ENCODE measurements at regions not wholly inside any gene's neighbourhood (a gene's known extent, or its start where the extent isn't known, plus 50 kb on each side); places are given as distances from the start of the nearest gene placed in this dataset.
"Not testable (repeated sequence)": the region's sequence is repeated elsewhere in the genome, so short reads cannot be mapped to it uniquely, and the experiment has no call there.

GRCh38 chr10:118943253-118943652, 86.3 kb upstream of the NANOS1 start:
- no peak for DNase-seq (ENCODE audit: low read depth in 4 of 4, low spot score in 3 of 4)

GRCh38 chr10:118944959-118945633, 84.4 kb upstream of the NANOS1 start:
- no peak for DNase-seq (ENCODE audit: low read depth in 4 of 4, low spot score in 3 of 4)

- DNase-seq (ENCODE audit: low read depth in 4 of 4, low spot score in 3 of 4), result no peak
These were observed 80.7 kb upstream of the NANOS1 start for GRCh38 chr10:118948786-118949185.

GRCh38 chr10:118950190-118950680, 79.3 kb upstream of the NANOS1 start:
- no peak for DNase-seq (ENCODE audit: low read depth in 4 of 4, low spot score in 3 of 4)

GRCh38 chr10:118950997-118951637, 78.4 kb upstream of the NANOS1 start:
- DNase-seq (ENCODE audit: low read depth in 4 of 4, low spot score in 3 of 4), result no peak

GRCh38 chr10:118952493-118953295, 76.8 kb upstream of the NANOS1 start:
- DNase-seq (ENCODE audit: low read depth in 4 of 4, low spot score in 3 of 4), result no peak

GRCh38 chr10:118953598-118954393, 75.7 kb upstream of the NANOS1 start:
- DNase-seq (ENCODE audit: low read depth in 4 of 4, low spot score in 3 of 4), result no peak

GRCh38 chr10:118955531-118955930, 74.0 kb upstream of the NANOS1 start:
- no peak for DNase-seq (ENCODE audit: low read depth in 4 of 4, low spot score in 3 of 4)

GRCh38 chr10:118955951-118956801, 73.3 kb upstream of the NANOS1 start:
- DNase-seq (ENCODE audit: low read depth in 4 of 4, low spot score in 3 of 4), result no peak

GRCh38 chr10:118956802-118957442, 72.6 kb upstream of the NANOS1 start:
- no peak for DNase-seq (ENCODE audit: low read depth in 4 of 4, low spot score in 3 of 4)

GRCh38 chr10:118957443-118957825, 72.1 kb upstream of the NANOS1 start:
- DNase-seq (ENCODE audit: low read depth in 4 of 4, low spot score in 3 of 4), result no peak

- DNase-seq (ENCODE audit: low read depth in 4 of 4, low spot score in 3 of 4), result no peak
These were observed 71.5 kb upstream of the NANOS1 start for GRCh38 chr10:118957966-118958365.

- DNase-seq (ENCODE audit: low read depth in 4 of 4, low spot score in 3 of 4), result no peak
These were observed 71.0 kb upstream of the NANOS1 start for GRCh38 chr10:118958559-118958958.

GRCh38 chr10:118958984-118959925, 70.3 kb upstream of the NANOS1 start:
- no peak for DNase-seq (ENCODE audit: low read depth in 4 of 4, low spot score in 3 of 4)

GRCh38 chr10:118960157-118961090, 69.1 kb upstream of the NANOS1 start:
- no peak for DNase-seq (ENCODE audit: low read depth in 4 of 4, low spot score in 3 of 4)

GRCh38 chr10:118961436-118961835, 68.1 kb upstream of the NANOS1 start:
- DNase-seq (ENCODE audit: low read depth in 4 of 4, low spot score in 3 of 4), result no peak

GRCh38 chr10:118962331-118962868, 67.1 kb upstream of the NANOS1 start:
- not testable (repeated sequence) for DNase-seq (ENCODE audit: low read depth in 4 of 4, low spot score in 3 of 4)

Measured in right renal pelvis (tissue), 4 donors.